HG03457 (cell line): ENCODE measurements at regions not wholly inside any gene's neighbourhood (a gene's known extent, or its start where the extent isn't known, plus 50 kb on each side); places are given as distances from the start of the nearest gene placed in this dataset.
"Not testable (repeated sequence)": the region's sequence is repeated elsewhere in the genome, so short reads cannot be mapped to it uniquely, and the experiment has no call there.

ENCODE experiments used
- ATAC-seq: cut with Tn5 transposase; IDR thresholded peaks from one replicate; pipeline ENCODE4 v1.9.1; 2021; ENCODE audit warnings: moderate number of reproducible peaks; ENCODE audit not compliant: unreplicated experiment

DNA sequence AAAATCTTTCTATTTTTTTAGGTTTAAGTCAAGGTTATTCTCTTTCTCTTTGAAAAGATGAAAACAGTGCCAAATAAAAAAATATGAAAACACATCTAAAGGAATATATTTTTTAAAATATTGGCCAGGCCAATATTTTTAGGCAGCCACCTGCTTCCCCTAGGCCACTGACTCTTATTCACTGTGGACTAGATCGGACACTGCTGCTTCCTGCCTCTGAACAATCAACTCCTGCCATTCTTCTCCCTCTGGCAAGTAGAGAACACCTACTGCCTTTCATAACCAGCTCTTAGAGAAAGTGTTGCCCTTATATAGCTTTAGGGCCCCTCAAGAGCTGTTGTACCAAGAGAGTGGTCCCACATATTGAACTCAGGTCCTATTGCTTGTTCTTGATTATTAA is 529.2 kb downstream of the RAPGEF2 start:
- no peak for ATAC-seq

DNA sequence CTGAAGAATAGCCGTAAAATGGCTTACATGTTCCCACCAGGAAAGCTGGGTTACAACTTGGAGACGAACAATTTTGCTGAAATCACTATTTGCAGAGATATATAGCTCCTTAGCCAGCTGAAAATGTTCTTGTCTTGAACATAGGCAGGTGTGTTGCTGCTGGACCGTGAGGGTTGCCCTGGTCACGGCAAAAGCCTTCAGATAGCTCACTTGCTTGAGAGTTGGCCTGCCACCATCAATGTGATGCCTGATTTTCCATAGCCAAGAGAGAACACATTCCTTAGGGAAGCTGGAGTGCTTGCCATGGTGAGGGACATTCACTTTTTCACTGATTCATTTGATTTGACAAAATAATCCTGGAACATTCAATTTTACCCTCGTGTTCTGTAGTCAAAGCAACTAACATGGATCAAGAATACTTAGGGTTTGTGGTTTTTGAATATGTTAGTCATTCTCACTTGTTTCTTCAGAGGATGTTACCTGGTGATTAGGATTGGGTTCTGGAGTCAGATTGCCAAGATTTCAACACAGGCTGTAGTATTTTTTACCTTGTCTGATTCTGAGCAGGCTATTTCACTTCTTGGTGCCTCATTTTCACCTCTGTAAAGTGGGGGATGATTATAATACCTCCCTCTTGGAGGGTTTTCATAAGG is 536.9 kb downstream of the RAPGEF2 start:
- no peak for ATAC-seq

DNA sequence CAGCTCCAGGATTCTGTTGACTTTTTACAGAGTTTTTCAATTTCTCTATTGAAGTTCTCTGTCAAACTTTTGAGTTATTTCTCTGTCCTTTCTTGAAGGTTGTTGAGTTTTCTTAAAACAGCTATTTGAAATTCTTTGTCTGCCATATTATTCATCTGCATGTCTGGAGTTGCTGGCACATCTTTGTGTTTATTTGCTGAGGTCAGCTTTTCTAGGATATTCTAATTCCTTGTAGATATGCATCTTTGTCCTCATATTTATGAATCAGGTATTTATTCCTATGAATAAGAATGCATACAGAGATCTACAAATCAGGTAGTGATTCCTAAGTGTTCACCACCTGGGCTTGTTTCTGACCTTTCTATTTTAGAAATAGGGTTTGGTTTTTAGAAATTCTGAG is 546.4 kb downstream of the RAPGEF2 start:
- ATAC-seq = no peak

DNA sequence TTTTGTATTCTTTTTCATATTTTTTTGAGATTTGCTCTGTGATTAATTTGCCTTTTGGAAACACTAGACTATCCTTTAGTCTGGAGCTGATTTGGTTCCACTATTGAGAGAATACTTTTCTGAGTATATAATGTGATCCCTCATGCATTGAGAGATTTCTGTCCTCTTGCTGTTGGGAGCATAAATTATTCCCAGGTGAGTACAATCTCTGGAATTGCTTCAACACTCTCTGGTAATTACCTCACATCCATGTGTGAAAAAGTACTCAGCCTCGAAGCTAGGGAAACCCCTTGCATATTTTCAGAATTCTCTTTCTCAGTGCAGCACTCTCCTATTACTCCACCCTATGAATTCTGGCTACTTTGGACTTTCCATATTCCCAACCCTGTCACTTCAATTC is 550.0 kb downstream of the RAPGEF2 start:
- no peak for ATAC-seq

DNA sequence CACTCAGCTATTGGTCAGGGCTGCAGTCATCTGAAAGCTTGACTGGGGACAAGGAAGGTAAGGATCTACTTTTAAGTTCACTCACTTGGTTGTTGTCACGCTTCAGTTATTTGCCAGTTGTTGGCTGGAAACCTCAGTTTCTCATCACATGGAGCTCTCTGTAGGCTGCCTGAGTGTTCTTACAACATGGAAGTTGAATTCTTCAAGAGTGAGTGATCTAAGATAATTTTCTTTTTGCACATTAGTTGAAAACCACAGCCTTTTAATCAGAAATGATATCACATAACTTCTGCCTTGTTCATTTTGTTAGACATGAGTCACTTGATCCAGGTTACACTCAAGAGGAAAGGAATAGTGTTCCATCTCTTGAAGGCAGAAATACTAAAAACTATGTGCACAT is 552.7 kb downstream of the RAPGEF2 start:
- no peak for ATAC-seq

DNA sequence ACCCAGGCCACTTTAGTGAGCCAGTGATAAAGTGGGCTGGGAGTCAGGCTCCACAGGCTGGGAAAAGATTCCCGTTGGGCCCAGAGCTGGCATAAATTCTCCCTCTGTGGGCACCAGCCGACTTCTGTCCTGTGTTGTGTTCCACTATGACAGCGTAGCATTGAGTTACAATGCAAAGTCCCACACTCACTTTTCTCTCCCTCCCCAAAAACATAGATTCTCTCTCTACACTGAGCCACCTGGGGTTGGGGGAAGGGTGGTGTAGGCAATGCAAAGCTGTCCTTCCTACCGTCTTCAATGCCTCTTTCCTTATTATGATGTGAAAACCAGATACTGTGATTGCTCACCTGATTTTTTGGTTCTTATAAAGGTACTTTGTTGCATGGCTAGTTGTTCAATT is 566.2 kb downstream of the RAPGEF2 start:
- ATAC-seq = no peak

DNA sequence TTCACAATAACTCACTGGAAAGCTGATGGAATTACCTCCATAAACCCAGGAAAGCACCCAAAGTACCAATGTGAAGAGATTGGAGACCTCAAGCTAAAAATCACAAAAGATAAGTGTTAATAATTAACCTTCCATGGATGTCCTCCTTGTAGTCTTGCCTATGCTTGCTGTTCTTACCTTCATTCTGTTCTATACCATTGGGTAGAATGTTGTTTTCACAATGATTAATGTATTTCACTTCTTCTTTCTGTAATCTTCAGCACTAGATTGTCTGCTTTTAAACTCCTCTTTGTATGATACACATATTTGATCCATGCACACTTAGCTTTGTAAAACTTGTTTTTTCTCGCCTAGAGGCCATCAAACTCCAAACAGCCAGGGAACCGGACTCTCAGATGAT is 570.3 kb downstream of the RAPGEF2 start:
- ATAC-seq = no peak

DNA sequence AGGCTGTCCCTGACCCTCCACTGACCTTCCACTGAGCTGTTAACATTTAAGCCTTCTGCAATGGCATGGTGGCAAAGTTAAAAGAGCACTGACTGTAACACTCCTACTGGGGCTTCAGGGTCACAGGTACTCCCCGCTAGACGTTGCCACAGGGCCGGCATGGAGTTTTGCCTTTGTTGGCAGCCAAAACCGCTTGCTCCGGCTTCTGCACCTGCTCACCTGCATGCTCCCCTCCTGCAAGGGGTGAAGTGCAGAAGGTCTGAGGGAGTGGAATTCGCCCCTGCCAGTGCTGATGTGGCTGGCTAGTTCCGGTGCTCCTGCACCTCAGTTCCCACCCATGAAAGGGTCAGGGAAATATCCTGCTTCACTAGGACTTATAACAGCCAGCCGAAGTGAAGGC is 571.4 kb downstream of the RAPGEF2 start:
- ATAC-seq = no peak

DNA sequence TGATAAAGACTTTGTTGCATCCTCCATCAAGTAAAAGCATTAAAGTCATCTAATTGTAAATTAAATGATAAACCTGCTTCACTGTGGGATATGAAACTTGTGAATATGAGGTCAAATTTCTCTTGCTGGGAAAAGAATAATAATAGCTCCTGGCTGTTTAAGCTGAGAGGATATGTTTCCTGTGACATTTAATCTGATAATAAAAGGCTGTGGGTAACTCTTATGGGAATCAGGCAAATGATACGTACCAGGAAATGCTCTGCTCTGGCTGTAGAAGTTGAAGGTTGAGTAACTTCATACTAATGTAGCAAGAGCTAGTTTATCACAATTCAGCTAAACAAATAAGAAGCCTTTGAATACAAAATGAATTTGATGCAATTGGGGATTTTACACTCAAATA is 574.6 kb downstream of the RAPGEF2 start:
- ATAC-seq = no peak

DNA sequence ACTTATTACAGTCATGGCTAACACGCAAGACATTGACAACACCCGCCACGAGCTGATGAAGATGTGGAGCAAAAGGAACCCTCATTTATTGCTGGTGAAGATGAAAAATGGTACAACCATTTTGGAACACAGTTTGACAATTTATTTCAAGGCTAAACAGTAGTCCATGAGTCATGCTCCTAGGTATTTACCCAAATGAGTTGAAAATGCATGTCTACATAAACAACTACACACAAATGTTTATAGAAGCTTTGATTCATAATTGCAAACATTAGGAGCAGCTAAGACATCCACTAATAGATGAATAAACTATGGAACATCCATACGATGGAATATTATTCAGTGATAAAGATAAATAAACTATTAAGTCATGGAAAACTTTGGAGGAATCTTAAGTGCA is 580.1 kb downstream of the RAPGEF2 start:
- no peak for ATAC-seq

DNA sequence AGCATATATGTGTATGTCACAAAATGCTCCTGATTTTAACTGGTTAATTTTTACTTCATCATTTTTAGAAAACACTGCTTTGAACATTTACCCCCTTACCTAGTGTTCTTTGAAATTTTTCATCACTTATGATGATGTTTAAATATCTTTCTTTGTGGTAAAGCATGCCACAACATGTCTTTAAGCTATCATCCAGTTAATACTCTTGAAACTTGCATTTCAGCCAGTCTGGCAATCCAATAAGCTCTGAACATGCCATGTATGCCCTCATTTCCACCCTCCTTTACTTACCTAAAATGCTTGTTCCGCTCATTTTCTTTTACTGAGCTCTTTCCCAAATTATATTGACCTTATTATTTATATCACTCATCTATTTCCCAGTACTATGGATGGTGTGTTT is 581.2 kb downstream of the RAPGEF2 start:
- ATAC-seq = no peak

DNA sequence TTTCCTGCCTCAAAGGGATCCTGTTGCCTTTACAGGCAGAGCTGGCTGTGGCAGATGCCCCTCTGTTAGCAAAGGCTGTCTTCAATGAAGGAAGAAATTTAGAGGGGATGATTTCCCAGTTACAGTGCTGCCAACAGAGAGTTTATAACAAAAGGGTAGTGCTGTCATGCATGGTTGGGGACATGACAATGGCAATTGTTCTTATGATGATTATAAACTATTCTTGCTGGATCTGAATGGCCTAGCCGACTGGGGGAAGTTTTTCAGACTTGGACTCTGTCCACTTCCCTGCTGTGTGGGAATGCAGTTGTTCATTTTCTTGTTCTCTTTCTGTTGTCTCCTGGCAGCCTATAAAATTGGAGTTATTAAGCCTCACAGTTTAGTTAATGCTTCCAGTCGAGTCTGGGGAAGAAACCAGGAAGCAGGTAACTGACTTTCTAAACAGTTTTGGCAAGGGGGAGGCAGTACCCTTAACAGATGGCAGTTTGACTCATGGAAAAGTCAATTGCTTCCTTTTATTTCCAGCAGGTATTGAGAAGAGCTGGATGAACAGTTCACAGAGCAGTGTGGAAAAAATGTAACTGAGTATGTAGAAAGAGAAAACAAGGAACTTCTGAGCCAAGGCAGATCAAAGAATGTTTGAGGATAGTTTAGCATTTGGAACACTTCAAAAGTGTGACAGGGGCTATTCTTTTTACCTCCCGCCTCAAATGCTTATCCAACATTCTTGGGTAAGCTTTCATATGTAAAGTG is 582.6 kb downstream of the RAPGEF2 start:
- no peak for ATAC-seq

DNA sequence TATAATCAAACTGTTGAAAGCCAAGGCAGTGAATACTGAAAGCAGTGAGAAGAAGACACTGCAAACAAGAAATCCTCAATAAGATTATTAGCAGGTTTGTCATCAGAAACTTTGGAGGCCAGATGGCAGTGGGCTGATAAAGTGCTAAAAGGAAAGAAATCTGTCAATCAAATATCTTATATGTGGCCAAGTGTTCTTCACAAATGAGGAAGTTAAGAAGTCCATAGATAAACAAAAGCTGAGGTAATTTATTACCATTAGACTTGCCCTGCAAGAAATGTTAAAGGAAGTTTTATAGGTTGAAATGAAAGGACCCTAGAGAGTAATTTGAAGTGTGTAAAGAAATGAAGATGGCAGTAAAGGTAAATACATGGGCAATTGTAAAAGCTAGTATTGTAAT is 586.6 kb downstream of the RAPGEF2 start:
- ATAC-seq = no peak

DNA sequence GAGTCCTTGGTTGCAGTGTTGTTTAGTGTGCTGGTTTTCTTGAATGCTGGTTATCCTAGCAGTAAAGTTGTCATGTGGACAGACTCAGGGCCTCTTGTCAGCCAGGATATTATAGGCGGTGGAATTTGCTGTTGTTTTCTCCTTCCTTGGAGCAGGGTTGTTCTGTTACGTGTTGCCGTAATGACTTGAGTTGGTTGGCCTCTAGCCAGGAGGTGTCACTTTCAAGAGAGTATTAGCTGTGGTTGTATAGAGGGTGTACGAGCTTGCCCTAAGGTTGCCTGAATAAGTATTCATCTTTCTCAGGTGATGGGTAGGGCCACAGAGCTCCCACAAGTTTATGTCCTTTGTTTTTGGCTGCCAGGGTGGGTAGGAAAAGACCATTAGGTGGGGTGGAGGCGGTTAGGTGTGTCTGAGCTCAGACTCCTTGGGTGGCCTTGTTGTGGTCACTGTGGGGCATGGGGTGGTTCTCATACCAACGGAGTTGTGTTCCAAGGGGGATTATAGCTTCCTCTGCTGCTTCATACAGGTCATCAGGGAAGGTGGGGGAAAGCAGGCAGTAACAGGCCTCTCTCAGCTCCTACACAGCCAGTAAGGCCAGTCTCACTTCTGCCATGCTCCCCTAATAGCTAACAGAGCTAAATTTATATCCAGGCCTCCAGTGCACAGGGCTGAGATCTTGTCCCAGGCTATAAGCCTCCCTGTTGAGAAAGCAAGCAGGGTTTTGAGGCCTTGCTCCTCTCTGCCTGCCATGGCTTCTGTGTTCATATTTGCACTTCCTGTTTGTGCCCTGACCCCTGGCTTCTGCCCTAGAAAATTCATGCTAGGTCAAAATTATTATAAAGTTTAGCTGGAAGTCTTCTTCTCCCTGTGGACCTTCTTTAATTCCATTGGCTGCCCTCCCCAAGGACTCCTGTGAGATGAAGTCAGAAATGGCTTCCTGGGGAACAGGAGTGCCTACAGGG is 594.7 kb downstream of the RAPGEF2 start:
- no peak for ATAC-seq

DNA sequence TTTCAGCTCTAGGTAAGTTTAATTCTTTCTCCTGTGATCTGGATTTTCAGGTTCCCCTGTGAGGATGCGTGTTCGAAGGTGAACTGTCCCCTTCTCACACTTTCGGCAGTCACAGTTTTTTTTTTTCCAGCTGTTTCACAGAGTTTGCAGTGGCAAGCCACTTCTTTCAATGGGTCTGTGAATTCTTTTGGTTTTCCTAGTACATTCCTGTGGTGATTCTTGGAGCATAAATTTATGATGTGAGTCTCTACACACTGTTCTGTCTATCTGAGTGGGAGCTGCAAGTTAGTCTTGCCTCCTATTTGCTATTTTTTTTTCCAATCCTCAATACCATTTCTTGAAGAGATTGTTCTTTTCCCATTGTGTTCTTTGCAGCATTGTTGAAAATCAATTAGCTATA is 595.5 kb downstream of the RAPGEF2 start:
- ATAC-seq = no peak

DNA sequence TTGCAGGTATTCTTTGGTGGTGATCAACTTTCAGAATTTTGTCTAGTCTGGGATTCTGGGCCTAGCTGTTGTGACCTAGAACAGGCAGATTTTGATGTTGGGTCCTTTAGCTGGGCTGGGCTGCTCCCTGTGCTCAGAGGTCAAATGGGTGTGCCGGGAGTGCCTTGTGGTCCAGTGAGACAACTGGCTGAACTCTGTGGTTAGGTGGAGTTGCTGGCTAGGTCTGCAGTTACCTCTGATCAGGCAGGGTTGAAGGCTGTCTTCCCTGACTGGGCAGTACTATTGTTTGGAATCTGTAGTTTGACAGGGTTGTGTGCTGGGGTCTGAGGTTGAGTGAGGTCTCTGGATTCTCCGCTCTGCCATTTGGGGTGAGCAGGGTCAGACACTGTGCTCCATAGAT is 599.3 kb downstream of the RAPGEF2 start:
- no peak for ATAC-seq

DNA sequence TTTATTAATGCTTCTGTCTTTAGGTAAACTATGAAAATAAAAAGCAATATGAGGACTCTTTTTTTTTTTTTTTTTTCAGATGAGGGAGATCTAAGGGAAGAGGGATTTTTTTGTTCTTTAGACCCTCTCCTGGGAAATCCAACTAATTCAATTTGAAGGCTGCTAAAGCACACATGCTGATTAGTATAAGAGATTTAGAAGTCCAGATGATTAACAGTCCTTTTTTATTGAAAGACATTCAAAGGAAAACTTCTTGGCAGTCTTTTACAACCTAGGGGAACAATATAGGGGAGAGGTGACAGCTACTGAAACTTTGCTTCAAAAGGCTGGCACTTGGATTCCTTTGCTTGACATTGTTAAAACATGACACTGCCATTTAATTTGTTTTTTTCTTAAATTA is 602.5 kb downstream of the RAPGEF2 start:
- ATAC-seq = no peak

DNA sequence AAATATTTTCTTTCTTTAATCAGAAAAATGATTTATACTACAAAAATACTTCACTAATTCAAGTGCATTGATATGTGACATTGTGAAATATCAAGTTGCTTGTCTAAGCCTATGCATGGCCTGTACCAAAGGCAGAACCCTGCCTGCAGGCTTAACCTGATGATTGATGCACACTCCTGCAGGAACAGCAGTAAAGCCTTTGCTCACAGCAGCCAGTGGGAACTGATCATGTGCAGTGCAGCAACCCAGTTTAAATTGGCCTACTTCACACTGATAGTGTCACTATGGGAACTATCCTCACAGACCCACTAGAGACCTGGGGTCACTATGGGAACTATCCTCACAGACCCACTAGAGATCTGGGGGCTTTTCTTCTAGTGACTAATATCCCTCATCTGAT is 603.8 kb downstream of the RAPGEF2 start:
- no peak for ATAC-seq

DNA sequence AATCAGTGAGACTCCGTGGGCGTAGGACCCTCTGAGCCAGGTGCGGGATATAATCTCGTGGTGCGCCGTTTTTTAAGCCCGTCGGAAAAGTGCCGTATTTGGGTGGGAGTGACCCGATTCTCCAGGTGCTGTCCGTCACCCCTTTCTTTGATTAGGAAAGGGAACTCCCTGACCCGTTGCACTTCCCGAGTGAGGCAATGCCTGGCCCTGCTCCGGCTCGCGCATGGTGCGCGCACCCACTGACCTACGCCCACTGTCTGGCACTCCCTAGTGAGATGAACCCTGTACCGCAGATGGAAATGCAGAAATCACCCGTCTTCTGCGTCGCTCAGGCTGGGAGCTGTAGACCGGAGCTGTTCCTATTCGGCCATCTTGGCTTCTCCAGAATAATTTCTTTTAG is 612.3 kb downstream of the RAPGEF2 start:
- not testable (repeated sequence) for ATAC-seq

DNA sequence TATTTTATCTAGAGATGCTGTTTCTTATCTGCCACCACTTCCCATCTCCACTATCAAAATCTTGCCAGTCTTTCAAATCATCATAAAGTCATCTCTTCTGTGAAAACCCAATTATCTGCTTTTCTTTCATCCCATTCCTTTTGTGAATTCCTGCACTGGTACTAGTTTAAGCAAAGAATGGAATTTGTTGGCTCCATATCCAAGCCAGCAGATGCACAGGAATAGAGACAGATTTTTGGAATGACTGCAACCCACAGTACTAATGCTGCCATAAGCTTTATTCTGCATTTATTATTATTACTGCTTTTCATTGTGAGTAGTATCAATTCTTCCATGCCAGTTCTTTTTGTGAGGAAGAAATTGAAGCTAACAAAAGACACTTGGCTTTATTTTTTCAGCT is 616.7 kb downstream of the RAPGEF2 start:
- ATAC-seq = no peak

DNA sequence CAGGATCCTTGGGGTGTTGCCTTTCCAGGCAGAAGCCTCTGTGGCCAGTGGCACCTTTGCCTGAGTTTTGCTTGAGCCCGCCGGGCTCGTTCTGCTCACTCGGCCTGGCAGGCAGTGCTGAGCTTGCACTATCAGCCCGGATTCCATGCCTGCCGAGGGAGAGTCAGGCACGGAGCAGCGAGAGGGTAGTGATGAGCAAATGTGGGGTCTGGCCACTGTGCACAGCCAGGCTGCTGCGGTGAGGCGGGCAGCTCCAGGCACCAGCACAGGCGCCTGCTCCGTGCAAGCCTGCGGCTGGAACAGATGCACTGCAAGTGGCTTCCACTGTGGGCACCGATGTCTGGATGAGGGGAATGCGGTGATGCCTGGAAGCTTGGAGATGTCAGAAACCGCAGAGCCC is 619.2 kb downstream of the RAPGEF2 start:
- ATAC-seq = no peak

DNA sequence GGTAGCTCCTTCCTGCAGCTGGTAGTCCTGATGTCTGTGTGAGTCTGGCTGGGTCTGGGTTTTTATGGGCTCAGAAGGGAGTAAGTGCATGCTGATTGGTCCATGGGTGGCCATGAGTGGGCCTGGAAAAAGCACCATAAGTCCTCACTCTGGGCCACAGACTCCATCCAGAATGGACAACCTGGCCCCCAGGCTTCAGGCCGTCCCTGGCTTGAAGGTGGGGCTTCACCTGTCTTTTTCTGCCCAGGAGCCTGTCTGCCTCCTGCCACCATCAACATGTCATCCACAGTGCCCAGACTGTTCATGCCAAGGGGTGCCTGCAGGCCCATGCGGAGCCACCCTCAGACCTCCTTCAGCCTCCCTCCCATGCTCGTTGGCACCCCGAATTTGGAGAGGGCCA is 620.0 kb downstream of the RAPGEF2 start:
- ATAC-seq = no peak
